ENCODE measurements at regions not wholly inside any gene's neighbourhood (a gene's known extent, or its start where the extent isn't known, plus 50 kb on each side); places are given as distances from the start of the nearest gene placed in this dataset.

DNA sequence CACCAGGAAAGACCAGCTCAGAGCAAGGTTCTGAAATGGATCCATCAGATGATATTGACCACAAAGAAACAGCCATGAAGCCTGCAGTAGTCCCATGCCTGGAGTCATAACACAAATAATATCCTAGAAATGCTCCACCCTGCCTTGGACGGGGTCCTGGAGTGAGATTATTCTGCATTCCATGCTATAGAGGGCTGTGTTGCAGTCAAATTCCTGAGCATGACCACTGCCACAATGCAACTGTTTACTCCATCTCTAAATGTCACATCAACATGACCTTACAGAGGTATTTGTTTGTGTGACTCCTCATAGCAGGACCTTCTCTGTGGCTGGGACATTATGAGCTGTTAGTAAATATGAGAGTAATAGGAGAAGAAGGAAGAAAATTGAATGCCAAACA, 257.5 kb upstream of the TCF21 start:
- no peak for DNase-seq (ENCODE audit: low read depth)

DNA sequence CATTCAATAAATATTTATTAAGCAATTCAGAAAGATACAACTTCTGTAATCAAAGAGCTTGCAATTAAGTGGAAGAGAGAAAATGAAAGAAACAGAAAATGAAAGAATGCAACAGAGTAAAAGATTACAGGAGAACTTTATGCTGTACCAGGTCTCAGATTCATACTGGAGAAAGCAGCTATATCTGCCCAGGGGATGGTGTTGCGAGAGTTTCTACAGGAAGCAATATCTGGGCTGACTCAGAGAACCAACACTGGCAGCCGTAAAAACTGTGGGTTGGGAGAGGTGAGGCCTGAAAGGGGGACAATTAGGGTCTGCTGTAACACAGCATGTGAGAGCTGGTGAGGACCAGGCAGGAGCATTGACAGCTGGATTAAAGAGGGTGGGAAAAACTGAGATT, 256.7 kb upstream of the TCF21 start:
- DNase-seq (ENCODE audit: low read depth) = no peak

DNA sequence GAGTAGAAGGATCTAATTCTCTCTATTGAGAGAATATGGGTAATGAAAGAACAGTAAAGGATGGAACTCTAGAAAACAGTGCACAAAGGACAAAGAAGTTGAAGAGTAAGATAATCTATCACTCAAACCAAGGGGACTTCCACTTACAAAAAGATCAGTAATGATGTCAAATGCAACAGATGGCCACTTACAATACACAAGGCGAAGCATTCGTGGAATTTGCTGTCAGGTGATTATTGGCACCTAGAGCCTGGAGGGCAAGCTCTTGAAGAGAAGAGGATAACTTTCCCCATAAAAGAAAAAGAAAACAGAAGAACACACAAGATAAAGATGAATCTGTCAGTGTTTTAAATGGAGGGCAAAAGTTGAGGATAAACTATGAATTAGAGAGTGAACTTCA, 256.0 kb upstream of the TCF21 start:
- DNase-seq (ENCODE audit: low read depth) = no peak

DNA sequence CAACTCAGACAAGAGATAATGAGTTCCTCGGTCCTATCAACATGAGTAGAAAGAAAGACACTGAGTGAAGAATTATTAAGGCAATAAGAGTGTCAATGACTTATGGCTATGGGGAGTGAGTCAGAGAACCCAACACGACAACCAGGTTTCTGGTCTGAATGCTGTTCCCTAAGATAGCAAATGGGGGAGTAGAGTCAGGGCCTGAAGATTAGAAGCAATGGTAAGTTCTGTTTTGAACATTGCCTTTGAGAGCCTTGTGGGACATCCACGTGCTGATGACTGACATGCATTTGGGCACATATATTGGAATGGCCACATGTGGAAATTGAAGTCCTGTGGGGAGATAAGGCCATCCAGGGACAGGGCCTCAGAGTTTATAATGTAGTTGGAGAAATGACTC, 254.4 kb upstream of the TCF21 start:
- no peak for DNase-seq (ENCODE audit: low read depth)

GRCh38 chr6:133635447-133635846, 253.5 kb upstream of the TCF21 start:
- DNase-seq (ENCODE audit: low read depth) = no peak

DNA sequence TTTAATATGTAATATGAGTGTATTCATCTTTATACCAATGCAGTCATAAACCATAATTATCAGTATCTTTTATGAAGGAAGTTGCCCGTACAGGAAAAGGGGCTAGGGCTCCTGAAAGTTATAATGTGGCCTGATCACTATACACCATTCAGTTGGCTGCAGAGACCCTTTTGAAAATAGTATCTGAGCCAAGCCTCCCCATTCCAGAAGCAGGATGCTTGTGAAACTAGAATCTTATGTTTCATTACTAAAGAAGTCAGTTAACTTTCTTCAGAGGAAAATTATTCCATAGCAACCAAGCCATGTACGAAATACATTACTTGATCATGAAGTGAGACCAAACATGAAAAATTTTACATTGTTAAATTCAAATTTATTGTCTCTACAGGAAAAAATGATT, 251.5 kb upstream of the TCF21 start:
- no peak for DNase-seq (ENCODE audit: low read depth)

DNA sequence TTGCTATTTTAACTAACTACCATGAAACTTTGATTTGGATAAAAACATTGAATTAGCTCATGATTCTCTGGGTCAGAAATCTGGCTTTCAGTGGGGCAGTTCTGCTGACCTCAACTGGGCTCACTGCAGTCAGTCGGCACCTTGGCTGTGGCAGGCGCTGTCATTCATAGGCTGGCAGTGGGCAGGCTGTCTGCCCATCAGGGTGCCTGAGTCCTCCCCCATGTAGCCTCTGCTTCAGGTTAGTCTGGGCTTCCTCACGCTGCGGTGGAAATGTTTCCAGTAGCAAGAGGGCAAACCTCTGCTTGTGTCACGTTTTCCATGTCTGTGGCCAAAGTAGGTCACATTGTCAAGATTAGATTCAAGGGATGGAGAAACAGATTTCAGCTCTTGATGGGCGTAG, 251.0 kb upstream of the TCF21 start:
- DNase-seq (ENCODE audit: low read depth) = no peak

DNA sequence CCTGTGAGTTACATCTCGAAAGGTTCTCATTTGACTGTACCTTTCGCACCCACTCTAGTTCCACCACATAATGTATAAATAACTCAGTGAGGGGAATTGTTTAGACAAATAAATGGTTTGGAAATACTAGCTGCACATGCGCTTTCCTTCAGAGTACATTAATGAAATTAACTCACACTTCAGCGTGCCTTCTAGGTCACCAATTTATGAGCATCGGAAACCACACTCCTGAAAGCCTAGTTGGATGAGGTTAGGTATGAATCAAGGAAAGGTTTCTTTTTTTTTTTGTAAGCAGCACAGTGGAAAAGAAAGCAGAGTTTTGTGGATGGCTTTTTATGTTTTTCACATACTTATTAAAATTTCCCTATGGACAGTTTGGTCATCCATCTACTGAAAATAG, 247.8 kb upstream of the TCF21 start:
- DNase-seq (ENCODE audit: low read depth) = no peak

DNA sequence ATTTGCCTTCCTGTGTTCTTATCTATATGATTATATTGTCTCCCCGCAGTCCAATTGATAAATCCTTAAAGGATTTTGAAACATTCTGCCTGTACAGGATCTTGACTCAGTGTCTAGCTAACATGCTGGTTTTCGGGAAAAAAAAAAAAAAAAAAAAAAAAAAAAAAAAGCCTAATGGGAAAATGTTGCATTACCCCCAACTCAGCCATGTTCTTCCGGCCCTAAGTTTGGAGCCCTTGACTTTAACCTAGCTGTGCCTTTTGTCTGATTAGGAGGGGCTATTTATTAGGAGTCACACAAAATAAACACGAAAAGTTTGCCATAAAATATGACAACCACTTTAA, 244.4 kb upstream of the TCF21 start:
- no peak for DNase-seq (ENCODE audit: low read depth)

DNA sequence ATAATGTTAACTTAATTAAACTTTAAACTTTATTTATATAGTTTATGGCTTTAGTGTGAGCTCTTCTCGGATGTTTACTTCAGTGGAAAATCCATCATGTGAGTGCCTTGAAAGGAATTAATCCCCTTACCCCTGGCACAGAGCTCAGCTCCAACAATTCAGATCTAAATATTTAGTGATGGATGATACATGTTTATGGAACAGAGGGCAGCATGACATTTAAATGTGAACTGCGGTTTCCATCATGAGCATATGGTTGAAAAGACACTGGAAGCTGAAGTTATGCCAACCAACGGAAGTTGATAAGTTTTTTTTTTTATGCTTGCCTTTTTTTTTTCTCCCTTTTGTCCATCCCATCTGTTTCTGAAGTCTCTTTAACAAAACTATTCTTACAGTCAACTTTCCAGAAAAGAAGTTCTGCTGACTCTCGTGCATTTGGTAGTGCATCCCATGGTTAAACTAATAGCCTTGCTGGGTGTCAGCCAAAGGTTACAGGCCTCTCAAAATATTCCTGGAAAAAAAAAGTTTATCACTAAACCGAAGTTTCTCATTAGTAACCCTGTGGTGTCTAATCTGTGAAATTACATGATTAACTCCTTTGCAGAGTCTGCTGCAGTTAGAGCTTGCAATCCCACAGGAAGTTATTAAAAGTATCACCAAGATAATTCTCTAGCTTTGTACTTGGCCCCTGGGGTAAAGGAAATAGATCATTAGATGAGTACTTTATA, 243.9 kb upstream of the TCF21 start:
- no peak for DNase-seq (ENCODE audit: low read depth)

DNA sequence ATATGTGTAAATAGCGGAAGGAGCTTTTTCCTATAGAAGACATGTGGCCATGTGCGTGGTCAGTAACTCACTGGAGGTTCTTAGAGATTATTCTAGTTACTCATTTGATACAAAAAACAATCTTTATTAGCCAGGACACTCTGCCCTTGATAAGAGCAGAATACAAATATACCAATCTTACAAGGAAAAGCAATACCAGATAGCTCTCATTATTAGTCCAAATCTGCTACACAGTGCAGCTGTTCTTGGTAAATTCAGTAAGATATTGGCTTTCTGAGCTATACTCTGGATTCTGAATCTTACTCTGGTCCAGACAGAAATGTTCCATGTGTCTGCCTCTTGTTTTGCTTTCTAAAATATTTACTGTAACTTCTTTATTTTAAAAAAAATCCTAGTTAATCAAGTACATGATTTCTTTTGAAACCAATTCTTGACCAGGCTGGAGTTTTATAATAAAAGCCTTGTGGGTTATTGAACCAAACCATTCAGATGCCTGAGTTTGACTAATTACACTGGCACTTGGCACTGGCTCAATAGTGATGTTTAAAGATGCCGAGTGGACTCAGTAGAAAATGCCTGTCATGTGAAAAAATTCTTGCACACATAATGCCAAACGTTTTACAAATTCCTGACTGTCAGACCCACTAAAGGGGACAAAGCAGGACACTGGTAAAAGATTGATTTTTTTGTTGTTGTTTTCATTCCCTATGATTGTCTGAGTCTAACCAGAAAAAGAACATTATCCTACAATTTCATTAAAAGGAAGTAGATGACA, 242.8 kb upstream of the TCF21 start:
- no peak for DNase-seq (ENCODE audit: low read depth)

- no peak for DNase-seq (ENCODE audit: low read depth)
Observed at GRCh38 chr6:133648581-133648980, 240.3 kb upstream of the TCF21 start.

DNA sequence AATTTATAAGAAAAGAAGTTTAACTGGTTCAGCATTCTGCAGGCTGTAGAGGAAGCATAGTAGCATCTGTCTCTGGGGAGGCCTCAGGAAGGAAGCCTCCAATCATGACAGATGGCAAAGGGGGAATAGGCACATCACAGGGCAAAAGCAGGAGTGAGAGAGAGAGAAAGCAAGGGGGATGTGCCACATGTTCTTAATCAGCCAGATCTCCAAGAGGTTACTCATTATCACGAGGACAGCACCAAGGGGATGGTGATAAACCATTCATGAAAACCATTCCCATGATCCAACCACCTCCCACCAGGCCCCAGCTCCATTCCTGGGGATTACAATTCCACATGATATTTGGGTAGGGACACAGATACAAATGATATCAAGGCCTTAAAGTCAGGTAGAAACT, 217.5 kb upstream of the TCF21 start:
- no peak for DNase-seq (ENCODE audit: low read depth)

GRCh38 chr6:133673056-133673455, 215.9 kb upstream of the TCF21 start:
- no peak for DNase-seq (ENCODE audit: low read depth)

GRCh38 chr6:133674661-133675060, 214.3 kb upstream of the TCF21 start:
- no peak for DNase-seq (ENCODE audit: low read depth)

GRCh38 chr6:133680994-133681393, 207.9 kb upstream of the TCF21 start:
- no peak for DNase-seq (ENCODE audit: low read depth)

GRCh38 chr6:133681891-133682290, 207.0 kb upstream of the TCF21 start:
- DNase-seq (ENCODE audit: low read depth) = no peak

DNA sequence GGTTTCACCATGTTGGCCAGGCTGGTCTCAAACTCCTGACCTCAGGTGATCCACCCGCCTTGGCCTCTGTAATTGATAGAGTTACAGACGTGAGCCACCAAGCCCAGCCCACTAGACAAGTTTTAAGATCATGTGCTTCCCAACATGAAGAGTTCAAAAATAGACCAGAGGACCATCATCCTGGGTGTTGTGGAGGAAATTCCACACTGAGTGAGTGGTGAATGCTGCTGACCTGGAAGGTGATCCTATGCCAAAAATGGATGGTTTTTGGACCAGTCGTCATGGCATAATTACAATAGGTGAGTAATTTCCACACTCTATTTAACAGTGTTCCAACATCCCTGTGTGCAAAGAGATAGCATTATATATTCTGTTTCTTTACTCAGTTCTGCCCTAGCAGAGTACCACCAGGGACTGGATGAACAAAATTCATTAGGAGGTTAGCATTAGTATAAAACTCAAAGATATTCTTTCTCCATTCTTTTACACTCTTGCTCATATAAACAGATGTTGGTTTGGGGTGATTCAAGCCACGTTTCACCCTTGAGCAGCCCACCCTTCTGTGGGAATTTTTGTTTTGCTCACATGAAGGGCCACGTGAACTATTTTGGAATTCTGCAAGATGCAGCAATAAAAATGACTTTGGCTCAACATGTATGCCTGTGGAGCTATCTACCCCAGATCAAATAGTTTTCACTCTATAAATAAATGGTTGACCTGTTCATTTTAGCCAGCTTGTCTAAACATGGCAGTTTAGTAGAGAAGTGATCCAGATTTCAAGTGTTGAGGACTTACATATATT, 206.2 kb upstream of the TCF21 start:
- DNase-seq (ENCODE audit: low read depth) = no peak

DNA sequence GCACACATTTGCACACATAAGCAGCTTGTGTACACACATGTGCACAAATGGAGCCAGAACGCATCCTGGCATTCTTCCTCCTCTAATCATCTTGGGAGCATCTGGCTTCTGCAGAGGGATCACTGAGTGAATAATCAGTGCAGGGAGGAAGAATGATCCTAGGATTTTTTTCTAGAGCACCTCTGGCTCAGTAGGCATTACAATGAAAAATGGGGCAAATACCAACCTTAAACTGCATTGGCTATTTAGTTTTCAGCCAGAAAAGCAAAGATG, 205.7 kb upstream of the TCF21 start:
- DNase-seq (ENCODE audit: low read depth) = no peak

- no peak for DNase-seq (ENCODE audit: low read depth)
Observed at GRCh38 chr6:133683606-133684005, 205.3 kb upstream of the TCF21 start.

GRCh38 chr6:133688705-133689492, 200.0 kb upstream of the TCF21 start:
- DNase-seq (ENCODE audit: low read depth) = no peak

DNA sequence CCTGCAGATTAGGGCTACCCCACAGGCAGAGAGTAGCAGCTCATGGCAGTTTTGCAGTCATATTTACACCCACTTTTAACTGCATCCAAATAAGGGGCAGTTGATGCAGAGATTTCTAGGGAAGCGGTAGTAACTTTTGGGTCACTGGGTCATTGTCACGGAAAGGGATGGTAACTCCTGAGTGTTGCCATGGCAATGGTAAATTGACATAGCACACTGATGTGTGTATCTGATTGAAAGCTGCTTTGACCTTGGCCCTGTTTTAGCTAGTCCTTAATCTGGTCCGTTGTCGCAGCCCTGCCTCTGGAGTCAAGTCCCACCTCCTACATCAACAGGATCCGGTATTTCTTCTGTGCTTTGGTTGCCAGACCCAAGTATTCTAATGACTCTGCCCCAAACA, 199.1 kb upstream of the TCF21 start:
- DNase-seq (ENCODE audit: low read depth) = no peak

- DNase-seq (ENCODE audit: low read depth) = no peak
Observed at GRCh38 chr6:133693565-133693964, 195.3 kb upstream of the TCF21 start.

Measured in activated T-cell treated with anti-CD3 and anti-CD28 coated beads for 24 hours (primary cell).